22Rv1 (cell line): ENCODE measurements at regions not wholly inside any gene's neighbourhood (a gene's known extent, or its start where the extent isn't known, plus 50 kb on each side); places are given as distances from the start of the nearest gene placed in this dataset.

Source experiments
- ZFX ChIP-seq: fragments of 450-650 bp; IDR thresholded peaks from 2 replicates; pipeline ENCODE4 v1.6.1; 2017; ENCODE audit warnings: antibody characterized with exemption, borderline replicate concordance
- TF ChIP-seq, protein P1 (sequence below): fragments of 450-650 bp; IDR thresholded peaks from 2 replicates; pipeline ENCODE4 v1.5.1; 2017; ENCODE audit warnings: mild to moderate bottlenecking

DNA sequence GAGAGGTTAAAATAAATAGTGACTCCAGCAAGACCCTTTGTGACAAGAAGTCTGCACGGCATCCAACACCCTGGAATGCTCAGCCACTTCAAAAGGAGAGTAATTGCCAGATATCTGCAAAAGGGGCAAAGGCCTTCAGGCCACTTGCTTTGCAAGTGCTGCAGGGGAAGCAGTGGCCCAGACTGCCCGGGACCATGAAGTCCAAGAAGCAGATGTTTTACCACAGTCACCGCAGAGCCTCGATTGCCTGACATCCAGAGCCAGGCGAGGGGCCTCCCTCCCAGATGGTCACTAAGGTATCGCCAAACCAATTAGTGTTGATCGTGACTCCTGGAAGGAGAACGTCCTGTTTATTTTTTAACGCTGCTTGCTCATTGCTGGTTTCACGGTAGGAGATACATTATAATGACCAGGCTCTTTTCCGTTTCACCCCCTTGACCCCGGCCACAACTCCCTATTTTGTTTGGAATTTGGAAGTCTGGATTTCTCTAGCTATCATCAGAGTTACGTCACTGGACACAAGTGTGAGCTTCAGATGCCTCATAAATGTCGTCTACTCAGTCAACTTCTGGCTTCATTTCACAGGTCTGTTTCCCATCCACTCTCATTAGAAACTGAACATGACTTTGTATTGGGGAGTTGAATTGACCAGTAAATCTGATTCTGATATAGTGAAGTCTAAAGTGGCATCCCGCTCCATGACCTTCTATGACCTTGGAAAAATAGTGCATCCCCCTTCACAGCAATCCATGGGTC, 276.2 kb downstream of the WDR11 start:
- TF ChIP-seq, protein P1, sequence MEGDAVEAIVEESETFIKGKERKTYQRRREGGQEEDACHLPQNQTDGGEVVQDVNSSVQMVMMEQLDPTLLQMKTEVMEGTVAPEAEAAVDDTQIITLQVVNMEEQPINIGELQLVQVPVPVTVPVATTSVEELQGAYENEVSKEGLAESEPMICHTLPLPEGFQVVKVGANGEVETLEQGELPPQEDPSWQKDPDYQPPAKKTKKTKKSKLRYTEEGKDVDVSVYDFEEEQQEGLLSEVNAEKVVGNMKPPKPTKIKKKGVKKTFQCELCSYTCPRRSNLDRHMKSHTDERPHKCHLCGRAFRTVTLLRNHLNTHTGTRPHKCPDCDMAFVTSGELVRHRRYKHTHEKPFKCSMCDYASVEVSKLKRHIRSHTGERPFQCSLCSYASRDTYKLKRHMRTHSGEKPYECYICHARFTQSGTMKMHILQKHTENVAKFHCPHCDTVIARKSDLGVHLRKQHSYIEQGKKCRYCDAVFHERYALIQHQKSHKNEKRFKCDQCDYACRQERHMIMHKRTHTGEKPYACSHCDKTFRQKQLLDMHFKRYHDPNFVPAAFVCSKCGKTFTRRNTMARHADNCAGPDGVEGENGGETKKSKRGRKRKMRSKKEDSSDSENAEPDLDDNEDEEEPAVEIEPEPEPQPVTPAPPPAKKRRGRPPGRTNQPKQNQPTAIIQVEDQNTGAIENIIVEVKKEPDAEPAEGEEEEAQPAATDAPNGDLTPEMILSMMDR, result no peak
- TF ChIP-seq ZFX, result no peak
